Thoracic aorta (tissue), 2 donors: ENCODE measurements at regions not wholly inside any gene's neighbourhood (a gene's known extent, or its start where the extent isn't known, plus 50 kb on each side); places are given as distances from the start of the nearest gene placed in this dataset.

Experiments used
- ATAC-seq: fragments of 150-250 bp; one replicate; pipeline ENCODE4 v1.8.0; 2017; ENCODE audit warnings: low read depth; ENCODE audit not compliant: insufficient number of reproducible peaks, low FRiP score
- DNase-seq: peaks from one replicate; pipeline ENCODE4 v3.0.0-alpha.2; 2020; ENCODE audit warnings: low spot score
- H3K27ac ChIP-seq, 2 donors: fragments of 200-600 bp; sonication (generic); 1 replicate in 1 of 2; 2 replicates in 1 of 2; pipeline ENCODE4 v1.5.1; 2016; ENCODE audit warnings: mild to moderate bottlenecking in 2 of 2, moderate library complexity in 2 of 2
- H3K27me3 ChIP-seq: fragments of 200-600 bp; sonication (generic); replicated peaks from 2 replicates; pipeline ENCODE4 v1.6.0; 2016; ENCODE audit warnings: mild to moderate bottlenecking; ENCODE audit not compliant: insufficient read depth
- H3K36me3 ChIP-seq: fragments of 200-600 bp; sonication (generic); one replicate; pipeline ENCODE4 v1.5.1; 2016
- H3K4me1 ChIP-seq, 2 donors: fragments of 200-600 bp; sonication (generic); 1 replicate in 1 of 2; 2 replicates in 1 of 2; pipeline versions ENCODE4 v1.5.1 to v1.6.0; 2016; ENCODE audit warnings: low read depth in 2 of 2, mild to moderate bottlenecking in 1 of 2; ENCODE audit not compliant: control insufficient read depth in 1 of 2
- H3K4me3 ChIP-seq: fragments of 200-600 bp; sonication (generic); 2 replicates; pipeline ENCODE4 v1.5.1; 2016; ENCODE audit warnings: mild to moderate bottlenecking
- H3K9me3 ChIP-seq: fragments of 200-600 bp; sonication (generic); 2 replicates; pipeline ENCODE4 v1.5.1; 2016
- TF ChIP-seq, protein P1 (sequence below): fragments of 200-600 bp; sonication (generic); IDR thresholded peaks from one replicate; pipeline ENCODE4 v1.5.1; 2019; ENCODE audit warnings: antibody characterized with exemption

DNA sequence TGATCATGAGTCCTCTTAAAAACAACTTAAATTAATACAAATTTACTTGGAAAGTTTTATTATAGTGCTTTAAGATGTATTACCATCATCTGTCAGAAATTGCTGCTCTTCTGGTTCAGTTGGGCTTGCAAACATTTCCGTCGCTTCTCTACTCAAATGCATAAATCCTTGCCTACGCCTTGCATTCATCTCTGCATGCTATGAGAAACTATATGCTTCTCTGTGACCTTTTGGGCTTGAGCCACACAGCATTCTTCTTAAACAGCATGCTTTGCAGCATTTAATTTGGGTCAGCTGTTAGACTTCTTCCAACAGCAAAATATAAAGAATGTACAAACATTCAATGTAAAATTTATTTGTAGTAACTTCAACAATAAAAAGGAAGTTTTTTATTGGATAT is 305.7 kb upstream of the FLRT2 start:
- no peak overlapping the region for H3K4me3 ChIP-seq
- no peaks in the 10 kb centered on the region for H3K9me3 ChIP-seq
- H3K36me3 ChIP-seq, result no peaks in the 10 kb centered on the region
- H3K4me1 ChIP-seq, result no peaks in the 10 kb centered on the region
- no peak overlapping the region for H3K27ac ChIP-seq
- no peak for DNase-seq
- ATAC-seq, result no peak
- TF ChIP-seq, protein P1, sequence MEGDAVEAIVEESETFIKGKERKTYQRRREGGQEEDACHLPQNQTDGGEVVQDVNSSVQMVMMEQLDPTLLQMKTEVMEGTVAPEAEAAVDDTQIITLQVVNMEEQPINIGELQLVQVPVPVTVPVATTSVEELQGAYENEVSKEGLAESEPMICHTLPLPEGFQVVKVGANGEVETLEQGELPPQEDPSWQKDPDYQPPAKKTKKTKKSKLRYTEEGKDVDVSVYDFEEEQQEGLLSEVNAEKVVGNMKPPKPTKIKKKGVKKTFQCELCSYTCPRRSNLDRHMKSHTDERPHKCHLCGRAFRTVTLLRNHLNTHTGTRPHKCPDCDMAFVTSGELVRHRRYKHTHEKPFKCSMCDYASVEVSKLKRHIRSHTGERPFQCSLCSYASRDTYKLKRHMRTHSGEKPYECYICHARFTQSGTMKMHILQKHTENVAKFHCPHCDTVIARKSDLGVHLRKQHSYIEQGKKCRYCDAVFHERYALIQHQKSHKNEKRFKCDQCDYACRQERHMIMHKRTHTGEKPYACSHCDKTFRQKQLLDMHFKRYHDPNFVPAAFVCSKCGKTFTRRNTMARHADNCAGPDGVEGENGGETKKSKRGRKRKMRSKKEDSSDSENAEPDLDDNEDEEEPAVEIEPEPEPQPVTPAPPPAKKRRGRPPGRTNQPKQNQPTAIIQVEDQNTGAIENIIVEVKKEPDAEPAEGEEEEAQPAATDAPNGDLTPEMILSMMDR, result no peak
- H3K27me3 ChIP-seq, result no peaks in the 10 kb centered on the region

DNA sequence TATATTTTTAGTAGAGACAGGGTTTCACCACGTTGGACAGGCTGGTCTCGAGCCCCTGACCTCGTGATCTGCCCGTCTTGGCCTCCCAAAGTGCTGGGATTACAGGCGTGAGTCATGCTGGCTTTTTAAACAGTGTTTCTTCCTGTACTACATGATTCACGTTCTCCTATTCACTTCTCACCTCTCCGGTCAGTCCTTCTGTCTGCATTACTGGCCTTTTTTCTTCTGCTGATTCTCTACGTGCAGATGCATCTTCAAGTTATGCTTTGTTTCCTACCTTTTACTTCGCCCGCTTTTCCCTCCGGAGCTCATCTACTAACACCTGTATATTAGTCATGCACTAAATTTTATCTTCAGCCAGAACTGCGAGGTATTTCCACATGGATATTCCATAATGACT is 296.2 kb upstream of the FLRT2 start:
- TF ChIP-seq, protein P1, result no peak
- Histone ChIP-seq H3K4me3 (no peak overlapping the region), H3K36me3 (no peaks in the 10 kb centered on the region), H3K27ac (no peak overlapping the region), H3K4me1 (no peaks in the 10 kb centered on the region), H3K9me3 (no peaks in the 10 kb centered on the region), H3K27me3 (no peaks in the 10 kb centered on the region)
- ATAC-seq, result no peak
- no peak for DNase-seq

DNA sequence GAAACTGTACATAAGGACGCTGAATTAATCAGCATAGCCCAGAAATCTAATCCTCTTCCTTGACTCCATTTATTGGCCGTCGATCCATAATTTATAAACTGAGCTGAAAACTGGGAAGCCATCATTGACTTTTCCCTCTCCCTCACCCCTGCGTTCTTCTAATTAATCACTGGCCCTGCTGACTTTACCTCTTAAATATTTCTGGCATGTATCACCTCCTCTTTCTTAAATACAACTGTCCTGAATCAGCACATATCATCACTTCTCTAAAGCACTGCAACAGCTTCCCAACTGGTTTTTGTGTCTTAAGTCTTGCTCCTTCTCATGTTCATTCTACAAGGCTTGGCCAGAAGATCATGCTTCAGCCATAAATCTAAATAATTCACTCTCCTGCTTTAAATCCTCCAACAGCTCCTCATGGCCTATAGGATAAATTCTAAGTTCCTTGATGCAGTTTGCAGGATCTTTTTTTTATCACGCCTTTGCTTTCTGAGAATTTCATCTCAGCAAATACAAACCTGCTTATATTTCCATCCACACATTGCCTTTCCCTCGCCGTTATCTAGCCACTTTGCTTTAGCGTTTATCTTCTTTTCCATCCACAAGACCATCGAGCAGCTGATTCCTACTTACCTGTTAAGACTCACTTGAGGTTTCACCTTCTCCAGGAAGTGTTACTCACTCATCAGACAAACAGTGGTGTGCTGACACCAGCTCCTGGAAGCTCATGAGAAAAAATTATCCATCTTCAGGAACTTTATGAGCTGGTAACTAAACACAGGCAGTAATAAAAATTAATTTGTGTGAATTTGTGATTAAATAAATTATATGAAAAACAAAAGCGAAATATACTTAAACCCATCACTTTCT is 295.6 kb upstream of the FLRT2 start:
- DNase-seq (no peak), ATAC-seq (no peak)
- H3K9me3 ChIP-seq, result no peaks in the 10 kb centered on the region
- H3K4me1 ChIP-seq, result no peaks in the 10 kb centered on the region
- H3K27ac ChIP-seq, result no peak overlapping the region
- no peaks in the 10 kb centered on the region for H3K27me3 ChIP-seq
- no peaks in the 10 kb centered on the region for H3K36me3 ChIP-seq
- TF ChIP-seq, protein P1, result no peak
- H3K4me3 ChIP-seq, result no peak overlapping the region

DNA sequence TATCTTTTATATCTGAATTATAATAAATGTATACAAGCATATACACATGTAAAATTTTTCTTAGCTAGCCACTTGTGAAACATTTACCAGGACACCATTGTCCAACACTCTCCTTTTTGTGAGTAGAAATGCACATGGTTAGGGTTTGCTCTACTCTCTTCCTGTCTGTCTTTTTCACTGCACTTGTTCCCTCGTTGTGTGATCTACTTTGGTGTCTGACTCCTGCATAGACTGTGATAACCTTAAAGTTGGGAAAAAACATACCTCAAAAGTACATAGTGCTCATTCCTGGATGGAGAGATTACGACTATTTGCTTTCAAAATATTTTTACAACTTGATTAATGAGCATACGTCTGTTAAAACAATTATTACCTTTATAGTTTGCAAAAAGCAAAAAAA is 294.1 kb upstream of the FLRT2 start:
- DNase-seq (no peak), ATAC-seq (no peak)
- Histone ChIP-seq H3K4me3 (no peak overlapping the region), H3K27ac (no peak overlapping the region), H3K27me3 (no peaks in the 10 kb centered on the region), H3K9me3 (no peaks in the 10 kb centered on the region), H3K36me3 (no peaks in the 10 kb centered on the region), H3K4me1 (no peaks in the 10 kb centered on the region)
- TF ChIP-seq, protein P1, result no peak

DNA sequence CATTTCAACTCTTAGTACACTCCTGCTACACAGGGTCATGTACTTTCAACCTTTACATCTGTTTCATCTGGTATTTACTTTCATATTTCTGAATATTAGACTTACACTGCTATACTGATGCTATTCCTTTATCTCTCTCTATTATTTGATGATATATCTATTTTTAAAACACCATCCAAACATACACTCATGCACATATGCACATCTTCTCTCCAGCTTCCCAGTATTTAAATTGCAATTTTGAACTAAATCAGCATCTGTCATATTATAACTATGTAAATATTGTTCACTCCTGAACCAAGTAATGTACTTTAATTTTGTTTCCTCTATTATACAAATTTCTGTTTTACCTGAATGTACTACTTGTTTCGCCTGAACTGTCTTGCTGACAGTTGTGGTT is 293.6 kb upstream of the FLRT2 start:
- Histone ChIP-seq H3K36me3 (no peaks in the 10 kb centered on the region), H3K27me3 (no peaks in the 10 kb centered on the region), H3K4me1 (no peaks in the 10 kb centered on the region), H3K4me3 (no peak overlapping the region), H3K9me3 (no peaks in the 10 kb centered on the region), H3K27ac (no peak overlapping the region)
- no peak for ATAC-seq
- no peak for DNase-seq
- TF ChIP-seq, protein P1, result no peak
